Body of pancreas (tissue), 4 donors: ENCODE measurements at regions not wholly inside any gene's neighbourhood (a gene's known extent, or its start where the extent isn't known, plus 50 kb on each side); places are given as distances from the start of the nearest gene placed in this dataset.
"Not testable (repeated sequence)": the region's sequence is repeated elsewhere in the genome, so short reads cannot be mapped to it uniquely, and the experiment has no call there.

Experiments used
- ATAC-seq: fragments of 150-250 bp; one replicate; pipeline ENCODE4 v1.9.1; 2016
- DNase-seq, 4 donors: peaks; one replicate each; pipeline ENCODE4 v3.0.0-alpha.2; 2019
- H3K27ac ChIP-seq, 4 donors: fragments of 200-600 bp; sonication (generic); 1 replicate in 3 of 4; 2 replicates in 1 of 4; pipeline versions ENCODE4 v1.5.1 to v1.6.1; 2016 to 2019; ENCODE audit warnings: mild to moderate bottlenecking in 1 of 4, mixed read lengths in 1 of 4, moderate library complexity in 1 of 4
- H3K27me3 ChIP-seq, 2 donors: fragments of 200-600 bp; sonication (generic); one replicate each; pipeline ENCODE4 v1.6.0; 2016; ENCODE audit warnings: mild to moderate bottlenecking in 1 of 2
- H3K36me3 ChIP-seq, 2 donors: fragments of 200-600 bp; sonication (generic); replicated peaks in 1 of 2; 2 replicates each; pipeline ENCODE4 v1.5.1; 2016; ENCODE audit warnings: low read depth in 2 of 2; ENCODE audit not compliant: insufficient read depth in 1 of 2
- H3K4me1 ChIP-seq: fragments of 200-600 bp; sonication (generic); one replicate; pipeline ENCODE4 v1.6.0; 2016
- H3K4me3 ChIP-seq, 2 donors: fragments of 200-600 bp; sonication (generic); 1 replicate in 1 of 2; 2 replicates in 1 of 2; pipeline ENCODE4 v1.5.1; 2016 to 2019
- H3K9me3 ChIP-seq, 3 donors: fragments of 200-600 bp; sonication (generic); 1 replicate in 2 of 3; 2 replicates in 1 of 3; pipeline ENCODE4 v1.5.1; 2016
- CTCF ChIP-seq, 7 experiments: fragments of 450-650 bp in 4 of 7; fragments of 200-600 bp in 3 of 7; sonication (generic) in 3 of 7; IDR thresholded peaks; one replicate each; pipeline ENCODE4 v1.5.1; 2016 to 2019; ENCODE audit warnings: antibody characterized with exemption in 7 of 7
- POLR2A ChIP-seq, 3 donors: fragments of 450-650 bp; IDR thresholded peaks; one replicate each; pipeline ENCODE4 v1.6.1; 2016; ENCODE audit warnings: antibody characterized with exemption in 3 of 3, mild to moderate bottlenecking in 2 of 3
- WGBS, 2 donors: methylation state at CpG; one replicate each; pipeline ENCODE4 v1.1.5; 2017; 5-methylcytosine and 5-hydroxymethylcytosine counted together
- intact Hi-C: fragments of 100-400 bp; cut with DNase I; formaldehyde crosslinking; loops from one replicate; pipeline ENCODE4 v1.15.1; 2023

- Histone ChIP-seq H3K36me3 (no peaks in the 10 kb centered on the region), H3K27me3 (no peaks in the 10 kb centered on the region), H3K27ac (no peak overlapping the region), H3K4me3 (no peak overlapping the region), H3K9me3 (no peaks in the 10 kb centered on the region), H3K4me1 (no peaks in the 10 kb centered on the region)
- DNase-seq: no peak
- ATAC-seq: no peak
- intact Hi-C loops: no loop called here
- no peak for TF ChIP-seq CTCF (IDR thresholded peaks at IDR 0.05)
- no peak for TF ChIP-seq POLR2A (IDR thresholded peaks at IDR 0.05)
- 83 to 87% methylated on average over 4 of the region's 4 CpGs for WGBS, 2 donors
These were observed 107.6 kb downstream of the KLHL28 start for GRCh38 chr14:44854114-44854513.

- H3K9me3 ChIP-seq: no peaks in the 10 kb centered on the region
- H3K27ac ChIP-seq: no peak overlapping the region
- H3K4me1 ChIP-seq: no peaks in the 10 kb centered on the region
- TF ChIP-seq POLR2A (IDR thresholded peaks at IDR 0.05): no peak
- TF ChIP-seq CTCF (IDR thresholded peaks at IDR 0.05): no peak
- ATAC-seq: no peak
- H3K4me3 ChIP-seq: no peak overlapping the region
- intact Hi-C loops: no loop called here
- no peaks in the 10 kb centered on the region for H3K27me3 ChIP-seq
- DNase-seq: no peak
- WGBS, 2 donors: 44 to 47% methylated on average over 8 of the region's 8 CpGs
- no peaks in the 10 kb centered on the region for H3K36me3 ChIP-seq
These were observed 114.0 kb downstream of the KLHL28 start for GRCh38 chr14:44847526-44848309.

- peak in 1 of 4 donors; percentile 7 for DNase-seq
These were observed 115.4 kb downstream of the KLHL28 start for GRCh38 chr14:44846232-44846824.

GRCh38 chr14:44835928-44836327 is 125.8 kb downstream of the KLHL28 start:
- 75 to 76% methylated on average over 9 of the region's 9 CpGs for WGBS, 2 donors
- ATAC-seq, DNase-seq, H3K4me3 ChIP-seq, H3K36me3 ChIP-seq, H3K4me1 ChIP-seq, H3K27ac ChIP-seq, H3K9me3 ChIP-seq, H3K27me3 ChIP-seq, intact Hi-C loops: not testable (repeated sequence)

More at GRCh38 chr14:44846232-44846824, 115.4 kb downstream of the KLHL28 start:
- no peaks in the 10 kb centered on the region for H3K9me3 ChIP-seq
- H3K4me1 ChIP-seq: no peaks in the 10 kb centered on the region
- H3K27me3 ChIP-seq: no peaks in the 10 kb centered on the region
- 4 to 13% methylated on average over 4 of the region's 4 CpGs for WGBS, 2 donors
- TF ChIP-seq CTCF (IDR thresholded peaks at IDR 0.05) (peak; percentile 54 to 79 (median 74)), POLR2A (IDR thresholded peaks at IDR 0.05) (no peak)
- peak; percentile 47 for ATAC-seq
- no peak overlapping the region for H3K27ac ChIP-seq
- H3K4me3 ChIP-seq: no peak overlapping the region
- H3K36me3 ChIP-seq: no peaks in the 10 kb centered on the region
- intact Hi-C loops: no loop called here

- Histone ChIP-seq H3K27me3 (no peaks in the 10 kb centered on the region), H3K27ac (no peak overlapping the region), H3K36me3 (no peaks in the 10 kb centered on the region), H3K9me3 (no peaks in the 10 kb centered on the region), H3K4me1 (no peaks in the 10 kb centered on the region), H3K4me3 (no peak overlapping the region)
- ATAC-seq (no peak), DNase-seq (no peak)
- intact Hi-C loops: no loop called here
- TF ChIP-seq CTCF (IDR thresholded peaks at IDR 0.05): no peak
- WGBS, 2 donors: 23 to 28% methylated on average over 1 of the region's 1 CpG
These were observed 128.2 kb downstream of the KLHL28 start for GRCh38 chr14:44833376-44834060.
